WTC11 (cell line): ENCODE measurements at regions not wholly inside any gene's neighbourhood (a gene's known extent, or its start where the extent isn't known, plus 50 kb on each side); places are given as distances from the start of the nearest gene placed in this dataset.
"Not testable (repeated sequence)": the region's sequence is repeated elsewhere in the genome, so short reads cannot be mapped to it uniquely, and the experiment has no call there.

Experiments
- ATAC-seq: fragments of 200-7000 bp; cut with Tn5 transposase; 2 replicates; pipeline ENCODE4 v1.10.0; 2021; ENCODE audit warnings: mild to moderate bottlenecking, moderate library complexity
- CTCF ChIA-PET: fragments of 300-600 bp; sonication (Branson Sonifier 250); formaldehyde crosslinking; loops from one replicate; lab custom pipeline; 2021; ENCODE audit warnings: antibody characterized with exemption; lab: Charles Lee
- POLR2A ChIA-PET: fragments of 350-600 bp; sonication (Branson Sonifier 250); formaldehyde crosslinking; loops from one replicate; lab custom pipeline; 2021; ENCODE audit warnings: antibody characterized with exemption; lab: Charles Lee
- DNase-seq: peaks from one replicate; pipeline ENCODE4 v3.0.0; 2021; ENCODE audit warnings: low spot score
- H3K27ac Mint-ChIP-seq: 2 replicates; pipeline ENCODE4 v1.8.0; 2021; ENCODE audit warnings: mixed read lengths
- H3K27me3 Mint-ChIP-seq: 2 replicates; pipeline ENCODE4 v1.8.0; 2021; ENCODE audit warnings: low read depth, mild to moderate bottlenecking, moderate library complexity, mixed read lengths
- H3K36me3 Mint-ChIP-seq: 2 replicates; pipeline ENCODE4 v1.8.0; 2021; ENCODE audit warnings: mixed read lengths
- H3K4me1 Mint-ChIP-seq: 2 replicates; pipeline ENCODE4 v1.8.0; 2022; ENCODE audit warnings: mixed read lengths
- H3K4me3 Mint-ChIP-seq: 2 replicates; pipeline ENCODE4 v1.8.0; 2021; ENCODE audit warnings: mild to moderate bottlenecking, moderate library complexity, mixed read lengths
- H3K9me3 Mint-ChIP-seq: 2 replicates; pipeline ENCODE4 v1.8.0; 2021; ENCODE audit warnings: mixed read lengths
- CTCF ChIP-seq: fragments of 200-600 bp; IDR thresholded peaks from 2 replicates; pipeline ENCODE4 v1.8.0; 2022; ENCODE audit warnings: antibody characterized with exemption
- E2F5 ChIP-seq: sonication (generic); formaldehyde crosslinking; IDR thresholded peaks from 2 replicates; pipeline ENCODE4 v1.8.1; 2022; ENCODE audit warnings: mild to moderate bottlenecking, moderate library complexity, missing genetic modification reagents
- ESRRA ChIP-seq: sonication (generic); formaldehyde crosslinking; IDR thresholded peaks from 2 replicates; pipeline ENCODE4 v1.8.1; 2022; ENCODE audit warnings: mild to moderate bottlenecking, missing genetic modification reagents, borderline replicate concordance
- GTF2I ChIP-seq: fragments of 250-450 bp; sonication (Bioruptor Pico); conservative IDR thresholded peaks from 2 replicates; pipeline ENCODE4 v1.4.0; 2021; ENCODE audit warnings: mild to moderate bottlenecking
- HMGA2 ChIP-seq: fragments of 250-450 bp; sonication (Bioruptor Pico); IDR thresholded peaks from 2 replicates; pipeline ENCODE4 v1.4.0; 2021; ENCODE audit warnings: mild to moderate bottlenecking, moderate library complexity
- IRF2 ChIP-seq: sonication (generic); formaldehyde crosslinking; IDR thresholded peaks from 2 replicates; pipeline ENCODE4 v1.8.0; 2022; ENCODE audit warnings: low read depth, missing genetic modification reagents, borderline replicate concordance
- NFE2L1 ChIP-seq: sonication (generic); formaldehyde crosslinking; IDR thresholded peaks from 2 replicates; pipeline ENCODE4 v1.8.1; 2023; ENCODE audit warnings: missing genetic modification reagents
- PRDM15 ChIP-seq: sonication (generic); formaldehyde crosslinking; IDR thresholded peaks from 2 replicates; pipeline ENCODE4 v1.8.0; 2022; ENCODE audit warnings: missing genetic modification reagents
- PRRX2 ChIP-seq: fragments of 250-450 bp; sonication (Bioruptor Pico); IDR thresholded peaks from 2 replicates; pipeline ENCODE4 v1.8.0; 2021; ENCODE audit warnings: mild to moderate bottlenecking
- TEAD4 ChIP-seq: sonication (generic); formaldehyde crosslinking; IDR thresholded peaks from 2 replicates; pipeline ENCODE4 v1.8.0; 2022; ENCODE audit warnings: mild to moderate bottlenecking, missing genetic modification reagents
- ZNF138 ChIP-seq: sonication (generic); formaldehyde crosslinking; conservative IDR thresholded peaks from 2 replicates; pipeline ENCODE4 v1.8.1; 2022; ENCODE audit warnings: mild to moderate bottlenecking, moderate library complexity, missing genetic modification reagents
- ZNF263 ChIP-seq: sonication (generic); formaldehyde crosslinking; IDR thresholded peaks from 2 replicates; pipeline ENCODE4 v1.8.1; 2022; ENCODE audit warnings: low read depth, mild to moderate bottlenecking, moderate library complexity, missing genetic modification reagents
- ZNF317 ChIP-seq: sonication (generic); formaldehyde crosslinking; IDR thresholded peaks from 2 replicates; pipeline ENCODE4 v1.8.1; 2023; ENCODE audit warnings: low read depth, mild to moderate bottlenecking, moderate library complexity, missing genetic modification reagents, borderline replicate concordance
- TF ChIP-seq, protein P1 (sequence below): sonication (generic); formaldehyde crosslinking; IDR thresholded peaks from 2 replicates; pipeline ENCODE4 v1.8.1; 2023; ENCODE audit warnings: mild to moderate bottlenecking, missing genetic modification reagents
- TF ChIP-seq, protein P2 (sequence below): sonication (generic); formaldehyde crosslinking; IDR thresholded peaks from 2 replicates; pipeline ENCODE4 v1.8.0; 2022; ENCODE audit warnings: mild to moderate bottlenecking, missing genetic modification reagents
- TF ChIP-seq, protein P3 (sequence below): sonication (generic); formaldehyde crosslinking; IDR thresholded peaks from 2 replicates; pipeline ENCODE4 v1.8.1; 2023; ENCODE audit warnings: mild to moderate bottlenecking, missing genetic modification reagents, moderate library complexity

- no peaks in the 10 kb centered on the region for H3K36me3 Mint-ChIP-seq
- ATAC-seq = no peak
- POLR2A ChIA-PET = no interaction called here
- no peak overlapping the region for H3K4me3 Mint-ChIP-seq
- H3K4me1 Mint-ChIP-seq = no peaks in the 10 kb centered on the region
- no peaks in the 10 kb centered on the region; the same call in 1 of the 2 replicates for H3K27me3 Mint-ChIP-seq
- no peaks in the 10 kb centered on the region for H3K9me3 Mint-ChIP-seq
- TF ChIP-seq, protein P1, sequence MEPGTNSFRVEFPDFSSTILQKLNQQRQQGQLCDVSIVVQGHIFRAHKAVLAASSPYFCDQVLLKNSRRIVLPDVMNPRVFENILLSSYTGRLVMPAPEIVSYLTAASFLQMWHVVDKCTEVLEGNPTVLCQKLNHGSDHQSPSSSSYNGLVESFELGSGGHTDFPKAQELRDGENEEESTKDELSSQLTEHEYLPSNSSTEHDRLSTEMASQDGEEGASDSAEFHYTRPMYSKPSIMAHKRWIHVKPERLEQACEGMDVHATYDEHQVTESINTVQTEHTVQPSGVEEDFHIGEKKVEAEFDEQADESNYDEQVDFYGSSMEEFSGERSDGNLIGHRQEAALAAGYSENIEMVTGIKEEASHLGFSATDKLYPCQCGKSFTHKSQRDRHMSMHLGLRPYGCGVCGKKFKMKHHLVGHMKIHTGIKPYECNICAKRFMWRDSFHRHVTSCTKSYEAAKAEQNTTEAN (CRISPR knock-in tag) = no peak
- peak; percentile 0; the same call in 1 of the 2 replicates for TF ChIP-seq HMGA2 (CRISPR knock-in tag)
- TF ChIP-seq, all 79 proteins: peak for 1
- no peak overlapping the region for H3K27ac Mint-ChIP-seq
- no peak for DNase-seq
- CTCF ChIA-PET = interaction anchor here (0.8 to 2.7 kb wide), 2 partner anchors 79 to 228 kb away, joined by 3 to 13 read pairs; no protein-coding TSS in a partner anchor
These were observed 170.3 kb upstream of the PDE7B start for GRCh38 chr6:135680964-135681913.

GRCh38 chr6:135686784-135687301 is 164.7 kb upstream of the PDE7B start:
- Mint-ChIP-seq H3K4me1 (no peaks in the 10 kb centered on the region), H3K4me3 (no peak overlapping the region), H3K27me3 (no peaks in the 10 kb centered on the region; the same call in 1 of the 2 replicates), H3K36me3 (no peaks in the 10 kb centered on the region), H3K9me3 (no peaks in the 10 kb centered on the region), H3K27ac (no peak overlapping the region)
- TF ChIP-seq, protein P2, sequence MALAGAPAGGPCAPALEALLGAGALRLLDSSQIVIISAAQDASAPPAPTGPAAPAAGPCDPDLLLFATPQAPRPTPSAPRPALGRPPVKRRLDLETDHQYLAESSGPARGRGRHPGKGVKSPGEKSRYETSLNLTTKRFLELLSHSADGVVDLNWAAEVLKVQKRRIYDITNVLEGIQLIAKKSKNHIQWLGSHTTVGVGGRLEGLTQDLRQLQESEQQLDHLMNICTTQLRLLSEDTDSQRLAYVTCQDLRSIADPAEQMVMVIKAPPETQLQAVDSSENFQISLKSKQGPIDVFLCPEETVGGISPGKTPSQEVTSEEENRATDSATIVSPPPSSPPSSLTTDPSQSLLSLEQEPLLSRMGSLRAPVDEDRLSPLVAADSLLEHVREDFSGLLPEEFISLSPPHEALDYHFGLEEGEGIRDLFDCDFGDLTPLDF (CRISPR knock-in tag) = no peak
- TF ChIP-seq TEAD4 (CRISPR knock-in tag) (no peak), GTF2I (CRISPR knock-in tag) (no peak), PRDM15 (CRISPR knock-in tag) (no peak), IRF2 (CRISPR knock-in tag) (no peak), ZNF138 (CRISPR knock-in tag) (no peak), ZNF317 (CRISPR knock-in tag) (no peak), ZNF263 (CRISPR knock-in tag) (no peak), PRRX2 (CRISPR knock-in tag) (no peak), E2F5 (CRISPR knock-in tag) (no peak), NFE2L1 (CRISPR knock-in tag) (no peak), ESRRA (CRISPR knock-in tag) (no peak), CTCF (no peak)
- TF ChIP-seq, protein P3, sequence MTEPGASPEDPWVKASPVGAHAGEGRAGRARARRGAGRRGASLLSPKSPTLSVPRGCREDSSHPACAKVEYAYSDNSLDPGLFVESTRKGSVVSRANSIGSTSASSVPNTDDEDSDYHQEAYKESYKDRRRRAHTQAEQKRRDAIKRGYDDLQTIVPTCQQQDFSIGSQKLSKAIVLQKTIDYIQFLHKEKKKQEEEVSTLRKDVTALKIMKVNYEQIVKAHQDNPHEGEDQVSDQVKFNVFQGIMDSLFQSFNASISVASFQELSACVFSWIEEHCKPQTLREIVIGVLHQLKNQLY (CRISPR knock-in tag) = no peak
- ATAC-seq (no peak), DNase-seq (no peak)
- ChIA-PET POLR2A (no interaction called here), CTCF (no interaction called here)

DNA sequence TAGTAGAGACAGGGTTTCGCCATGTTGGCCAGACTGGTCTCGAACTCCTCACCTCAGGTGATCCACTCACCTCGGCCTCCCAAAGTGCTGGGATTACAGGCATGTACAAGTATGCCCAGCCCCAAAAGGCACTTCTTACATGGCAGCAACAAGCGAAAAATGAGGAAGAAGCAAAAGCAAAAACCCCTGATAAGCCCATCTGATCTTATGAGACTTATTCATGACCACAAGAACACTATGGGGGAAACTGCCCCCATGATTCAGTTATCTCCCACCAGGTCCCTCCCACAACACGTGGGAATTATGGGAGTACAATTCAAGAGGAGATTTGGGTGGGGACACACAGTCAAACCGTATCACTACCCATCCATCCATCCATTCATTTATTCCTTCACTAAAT is 163.0 kb upstream of the PDE7B start:
- POLR2A ChIA-PET = not testable (repeated sequence)

More for the DNA sequence above, 163.0 kb upstream of the PDE7B start:
- H3K9me3 Mint-ChIP-seq, H3K27ac Mint-ChIP-seq, H3K27me3 Mint-ChIP-seq, DNase-seq, H3K4me3 Mint-ChIP-seq, H3K36me3 Mint-ChIP-seq, H3K4me1 Mint-ChIP-seq, ATAC-seq: not testable (repeated sequence)
- CTCF ChIA-PET = interaction anchor here (1.0 kb wide), 1 partner anchor 221 kb away, joined by 3 read pairs; no protein-coding TSS in a partner anchor
